A549 (cell line): ENCODE measurements at regions not wholly inside any gene's neighbourhood (a gene's known extent, or its start where the extent isn't known, plus 50 kb on each side); places are given as distances from the start of the nearest gene placed in this dataset.

Experiments
- ATAC-seq, 2 experiments: fragments of 200-7000 bp in 1 of 2; fragments of >200 bp in 1 of 2; cut with Nextera tagmentation in 1 of 2; cut with Tn5 transposase in 1 of 2; 3 replicates each; pipeline versions ENCODE4 v1.8.0 to v1.9.1; 2018 to 2020; ENCODE audit warnings: mild to moderate bottlenecking in 1 of 2, moderate library complexity in 1 of 2
- CTCF ChIA-PET: fragments of 300-600 bp; sonication (Branson Sonifier 250); formaldehyde crosslinking; extraction: SDS; loops from one replicate; lab custom pipeline; 2021; ENCODE audit warnings: antibody characterized with exemption, inconsistent platforms; lab: Yijun Ruan, JAX
- POLR2A ChIA-PET: fragments of 350-600 bp; formaldehyde crosslinking; extraction: SDS; loops from one replicate; lab custom pipeline; 2021; ENCODE audit warnings: antibody characterized with exemption, inconsistent platforms; lab: Yijun Ruan, JAX
- DNase-seq, 2 experiments: peaks; one replicate each; pipeline versions ENCODE4 v3.0.0 to v3.0.0-alpha.2; 2011 to 2016; ENCODE audit warnings: low read depth in 1 of 2, low spot score in 1 of 2
- FAIRE-seq: peaks from 2 replicates; lab custom pipeline; 2011; peaks lifted over from hg19 to GRCh38; lab: Jason Lieb, UNC
- H3K27ac ChIP-seq, 2 experiments: fragments of >200 bp; sonication (Bioruptor Twin); formaldehyde crosslinking; 3 replicates each; pipeline ENCODE4 v1.5.1; 2016 to 2017
- H3K4me1 ChIP-seq: fragments of >200 bp; sonication (Bioruptor Twin); formaldehyde crosslinking; 3 replicates; pipeline ENCODE4 v1.6.1; 2016
- H3K4me2 ChIP-seq: fragments of >200 bp; sonication (Bioruptor Twin); formaldehyde crosslinking; 3 replicates; pipeline ENCODE4 v1.6.1; 2016
- H3K4me3 ChIP-seq: fragments of >200 bp; sonication (Bioruptor Twin); formaldehyde crosslinking; 3 replicates; pipeline ENCODE4 v1.5.1; 2016
- H3K9me3 ChIP-seq: fragments of >200 bp; sonication (Bioruptor Twin); formaldehyde crosslinking; 3 replicates; pipeline ENCODE4 v1.6.1; 2016
- BHLHE40 ChIP-seq: IDR thresholded peaks from 2 replicates; pipeline ENCODE4 v1.6.1; 2012; ENCODE audit warnings: low read depth, low read length, inconsistent platforms
- CBX2 ChIP-seq: fragments of 200-600 bp; sonication (generic); IDR thresholded peaks from 2 replicates; pipeline ENCODE4 v1.6.1; 2016; ENCODE audit warnings: low read depth, mild to moderate bottlenecking, borderline replicate concordance
- CBX8 ChIP-seq: fragments of 200-600 bp; sonication (generic); IDR thresholded peaks from 2 replicates; pipeline ENCODE4 v1.6.1; 2016
- CEBPB ChIP-seq, 2 experiments: fragments of >200 bp in 1 of 2; sonication (Bioruptor Twin) in 1 of 2; formaldehyde crosslinking in 1 of 2; IDR thresholded peaks; 2 replicates each; pipeline ENCODE4 v1.6.1; 2012 to 2016
- CHD4 ChIP-seq: fragments of 200-600 bp; sonication (generic); IDR thresholded peaks from 2 replicates; pipeline ENCODE4 v1.6.1; 2016; ENCODE audit warnings: antibody characterized with exemption, mild to moderate bottlenecking, borderline replicate concordance
- EHF ChIP-seq: fragments of 250-450 bp; sonication (Bioruptor Pico); IDR thresholded peaks from 2 replicates; pipeline ENCODE4 v1.5.0; 2020; ENCODE audit warnings: mild to moderate bottlenecking
- ESRRA ChIP-seq: fragments of 150-350 bp; IDR thresholded peaks from 2 replicates; pipeline ENCODE4 v1.6.1; 2014; ENCODE audit warnings: mild to moderate bottlenecking, low read length, borderline replicate concordance
- FOSB ChIP-seq: fragments of 250-450 bp; sonication (Bioruptor Pico); IDR thresholded peaks from 2 replicates; pipeline ENCODE4 v1.5.0; 2020; ENCODE audit warnings: mild to moderate bottlenecking, moderate library complexity
- FOSL2 ChIP-seq, 2 experiments: fragments of 450-650 bp in 1 of 2; fragments of >200 bp in 1 of 2; sonication (Bioruptor Twin) in 1 of 2; formaldehyde crosslinking; IDR thresholded peaks; 2 replicates each; pipeline versions ENCODE4 v1.5.0 to v1.6.1; 2016 to 2020; ENCODE audit warnings: mild to moderate bottlenecking in 1 of 2, moderate library complexity in 1 of 2
- FOXS1 ChIP-seq: fragments of 250-450 bp; sonication (Bioruptor Pico); IDR thresholded peaks from 2 replicates; pipeline ENCODE4 v1.5.0; 2020; ENCODE audit warnings: mild to moderate bottlenecking, moderate library complexity
- GATA3 ChIP-seq: IDR thresholded peaks from 2 replicates; pipeline ENCODE4 v1.6.1; 2012; ENCODE audit warnings: borderline replicate concordance
- JUN ChIP-seq, 2 experiments: fragments of >200 bp; sonication (Bioruptor Twin); formaldehyde crosslinking; IDR thresholded peaks; 2 replicates in 1 of 2; 3 replicates in 1 of 2; pipeline ENCODE4 v1.6.1; 2016 to 2017
- JUNB ChIP-seq: fragments of >200 bp; sonication (Bioruptor Twin); formaldehyde crosslinking; IDR thresholded peaks from 2 replicates; pipeline ENCODE4 v1.6.1; 2016
- KDM1A ChIP-seq: fragments of 200-600 bp; sonication (generic); IDR thresholded peaks from 2 replicates; pipeline ENCODE4 v1.6.1; 2016; ENCODE audit warnings: low read depth, mild to moderate bottlenecking
- NPAS2 ChIP-seq: fragments of 250-450 bp; sonication (Bioruptor Pico); IDR thresholded peaks from 2 replicates; pipeline ENCODE4 v1.8.0; 2022; ENCODE audit warnings: mild to moderate bottlenecking, moderate library complexity, borderline replicate concordance
- POLR2A ChIP-seq: IDR thresholded peaks from 2 replicates; pipeline ENCODE4 v1.6.1; 2012; ENCODE audit warnings: mild to moderate bottlenecking, low read length
- RARB ChIP-seq: fragments of 250-450 bp; sonication (Bioruptor Pico); IDR thresholded peaks from 2 replicates; pipeline ENCODE4 v1.8.0; 2021; ENCODE audit warnings: mild to moderate bottlenecking, moderate library complexity
- RFX5 ChIP-seq: fragments of 450-650 bp; IDR thresholded peaks from 2 replicates; pipeline ENCODE4 v1.7.1; 2014; ENCODE audit warnings: antibody characterized with exemption, mild to moderate bottlenecking, moderate library complexity
- SREBF2 ChIP-seq: fragments of 450-650 bp; IDR thresholded peaks from 2 replicates; pipeline ENCODE4 v1.6.1; 2014; ENCODE audit warnings: mild to moderate bottlenecking, moderate library complexity
- TP53 ChIP-seq: fragments of 250-450 bp; sonication (Bioruptor Pico); IDR thresholded peaks from 2 replicates; pipeline ENCODE4 v1.5.0; 2021; ENCODE audit warnings: mild to moderate bottlenecking, moderate library complexity
- ZC3H11A ChIP-seq: fragments of 450-650 bp; IDR thresholded peaks from 2 replicates; pipeline ENCODE4 v1.6.1; 2014; ENCODE audit warnings: antibody characterized with exemption, mild to moderate bottlenecking
- ZFP36 ChIP-seq: fragments of 450-650 bp; IDR thresholded peaks from 2 replicates; pipeline ENCODE4 v1.6.1; 2014; ENCODE audit warnings: borderline replicate concordance; ENCODE audit not compliant: partially characterized antibody
- WGBS: methylation state at CpG from one replicate; pipeline ENCODE4 v1.1.6; 2017; ENCODE audit errors: missing lambda C conversion rate; 5-methylcytosine and 5-hydroxymethylcytosine counted together
- TF ChIP-seq, protein P1 (sequence below): fragments of 150-350 bp; IDR thresholded peaks from 2 replicates; pipeline ENCODE4 v1.6.1; 2014; ENCODE audit warnings: low read depth, mild to moderate bottlenecking, low read length
- TF ChIP-seq, protein P2 (sequence below): IDR thresholded peaks from 2 replicates; pipeline ENCODE4 v1.6.1; 2012; ENCODE audit warnings: low read depth, borderline replicate concordance
- TF ChIP-seq, protein P3 (sequence below): fragments of 250-450 bp; sonication (Bioruptor Pico); IDR thresholded peaks from 2 replicates; pipeline ENCODE4 v1.5.0; 2021; ENCODE audit warnings: mild to moderate bottlenecking, moderate library complexity, borderline replicate concordance
- TF ChIP-seq, protein P4 (sequence below): fragments of >200 bp; sonication (Bioruptor Twin); formaldehyde crosslinking; IDR thresholded peaks from 2 replicates; pipeline ENCODE4 v1.6.1; 2016
- TF ChIP-seq, protein P5 (sequence below): IDR thresholded peaks from 2 replicates; pipeline ENCODE4 v1.6.1; 2012
- TF ChIP-seq, protein P6 (sequence below): fragments of >200 bp; sonication (Bioruptor Twin); formaldehyde crosslinking; IDR thresholded peaks from 3 replicates; pipeline ENCODE4 v1.5.1; 2016

DNA sequence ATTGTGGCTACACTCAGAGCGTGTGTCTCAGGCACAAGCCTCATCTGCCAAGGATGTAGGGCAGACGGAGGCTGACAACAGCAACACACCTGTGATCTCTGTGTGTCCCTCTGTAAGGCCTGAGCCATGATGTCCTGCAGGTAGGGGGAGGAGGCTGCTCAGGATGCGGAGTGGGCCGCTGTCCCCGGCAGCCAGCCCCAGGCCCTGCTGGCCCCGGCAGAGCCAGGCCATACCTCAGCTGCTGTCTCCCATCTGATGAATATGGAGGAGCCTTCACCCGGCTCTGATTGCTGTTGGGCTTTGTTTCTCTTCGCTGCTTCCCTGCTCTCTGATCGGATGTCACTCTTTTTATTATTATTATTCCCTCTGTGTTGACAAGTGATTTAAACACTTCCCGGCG lies 83.6 kb upstream of the NCAM1 start:
- no peak overlapping the region for H3K4me2 ChIP-seq
- H3K27ac ChIP-seq, result no peak overlapping the region
- H3K9me3 ChIP-seq, result no peaks in the 10 kb centered on the region
- DNase-seq, result no peak
- 30% methylated on average over 11 of the region's 11 CpGs for WGBS
- H3K4me3 ChIP-seq, result no peak overlapping the region
- FAIRE-seq, result no peak
- TF ChIP-seq CHD4 (no peak), TP53 (CRISPR knock-in tag) (no peak), SREBF2 (no peak), FOSL2 (IDR thresholded peaks at IDR 0.05) (no peak), FOSL2 (CRISPR knock-in tag; IDR thresholded peaks at IDR 0.05) (no peak), KDM1A (no peak), FOXS1 (CRISPR knock-in tag) (no peak), RFX5 (no peak), GATA3 (no peak)
- TF ChIP-seq, protein P1, sequence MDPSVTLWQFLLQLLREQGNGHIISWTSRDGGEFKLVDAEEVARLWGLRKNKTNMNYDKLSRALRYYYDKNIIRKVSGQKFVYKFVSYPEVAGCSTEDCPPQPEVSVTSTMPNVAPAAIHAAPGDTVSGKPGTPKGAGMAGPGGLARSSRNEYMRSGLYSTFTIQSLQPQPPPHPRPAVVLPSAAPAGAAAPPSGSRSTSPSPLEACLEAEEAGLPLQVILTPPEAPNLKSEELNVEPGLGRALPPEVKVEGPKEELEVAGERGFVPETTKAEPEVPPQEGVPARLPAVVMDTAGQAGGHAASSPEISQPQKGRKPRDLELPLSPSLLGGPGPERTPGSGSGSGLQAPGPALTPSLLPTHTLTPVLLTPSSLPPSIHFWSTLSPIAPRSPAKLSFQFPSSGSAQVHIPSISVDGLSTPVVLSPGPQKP, result no peak
- TF ChIP-seq, protein P2, sequence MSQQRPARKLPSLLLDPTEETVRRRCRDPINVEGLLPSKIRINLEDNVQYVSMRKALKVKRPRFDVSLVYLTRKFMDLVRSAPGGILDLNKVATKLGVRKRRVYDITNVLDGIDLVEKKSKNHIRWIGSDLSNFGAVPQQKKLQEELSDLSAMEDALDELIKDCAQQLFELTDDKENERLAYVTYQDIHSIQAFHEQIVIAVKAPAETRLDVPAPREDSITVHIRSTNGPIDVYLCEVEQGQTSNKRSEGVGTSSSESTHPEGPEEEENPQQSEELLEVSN, result no peak
- TF ChIP-seq, protein P3, sequence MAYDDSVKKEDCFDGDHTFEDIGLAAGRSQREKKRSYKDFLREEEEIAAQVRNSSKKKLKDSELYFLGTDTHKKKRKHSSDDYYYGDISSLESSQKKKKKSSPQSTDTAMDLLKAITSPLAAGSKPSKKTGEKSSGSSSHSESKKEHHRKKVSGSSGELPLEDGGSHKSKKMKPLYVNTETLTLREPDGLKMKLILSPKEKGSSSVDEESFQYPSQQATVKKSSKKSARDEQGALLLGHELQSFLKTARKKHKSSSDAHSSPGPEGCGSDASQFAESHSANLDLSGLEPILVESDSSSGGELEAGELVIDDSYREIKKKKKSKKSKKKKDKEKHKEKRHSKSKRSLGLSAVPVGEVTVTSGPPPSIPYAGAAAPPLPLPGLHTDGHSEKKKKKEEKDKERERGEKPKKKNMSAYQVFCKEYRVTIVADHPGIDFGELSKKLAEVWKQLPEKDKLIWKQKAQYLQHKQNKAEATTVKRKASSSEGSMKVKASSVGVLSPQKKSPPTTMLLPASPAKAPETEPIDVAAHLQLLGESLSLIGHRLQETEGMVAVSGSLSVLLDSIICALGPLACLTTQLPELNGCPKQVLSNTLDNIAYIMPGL, result no peak
- TF ChIP-seq, protein P4, sequence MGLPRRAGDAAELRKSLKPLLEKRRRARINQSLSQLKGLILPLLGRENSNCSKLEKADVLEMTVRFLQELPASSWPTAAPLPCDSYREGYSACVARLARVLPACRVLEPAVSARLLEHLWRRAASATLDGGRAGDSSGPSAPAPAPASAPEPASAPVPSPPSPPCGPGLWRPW, result no peak
- TF ChIP-seq, protein P5, sequence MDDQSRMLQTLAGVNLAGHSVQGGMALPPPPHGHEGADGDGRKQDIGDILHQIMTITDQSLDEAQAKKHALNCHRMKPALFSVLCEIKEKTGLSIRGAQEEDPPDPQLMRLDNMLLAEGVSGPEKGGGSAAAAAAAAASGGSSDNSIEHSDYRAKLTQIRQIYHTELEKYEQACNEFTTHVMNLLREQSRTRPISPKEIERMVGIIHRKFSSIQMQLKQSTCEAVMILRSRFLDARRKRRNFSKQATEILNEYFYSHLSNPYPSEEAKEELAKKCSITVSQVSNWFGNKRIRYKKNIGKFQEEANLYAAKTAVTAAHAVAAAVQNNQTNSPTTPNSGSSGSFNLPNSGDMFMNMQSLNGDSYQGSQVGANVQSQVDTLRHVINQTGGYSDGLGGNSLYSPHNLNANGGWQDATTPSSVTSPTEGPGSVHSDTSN, result no peak
- TF ChIP-seq, protein P6, sequence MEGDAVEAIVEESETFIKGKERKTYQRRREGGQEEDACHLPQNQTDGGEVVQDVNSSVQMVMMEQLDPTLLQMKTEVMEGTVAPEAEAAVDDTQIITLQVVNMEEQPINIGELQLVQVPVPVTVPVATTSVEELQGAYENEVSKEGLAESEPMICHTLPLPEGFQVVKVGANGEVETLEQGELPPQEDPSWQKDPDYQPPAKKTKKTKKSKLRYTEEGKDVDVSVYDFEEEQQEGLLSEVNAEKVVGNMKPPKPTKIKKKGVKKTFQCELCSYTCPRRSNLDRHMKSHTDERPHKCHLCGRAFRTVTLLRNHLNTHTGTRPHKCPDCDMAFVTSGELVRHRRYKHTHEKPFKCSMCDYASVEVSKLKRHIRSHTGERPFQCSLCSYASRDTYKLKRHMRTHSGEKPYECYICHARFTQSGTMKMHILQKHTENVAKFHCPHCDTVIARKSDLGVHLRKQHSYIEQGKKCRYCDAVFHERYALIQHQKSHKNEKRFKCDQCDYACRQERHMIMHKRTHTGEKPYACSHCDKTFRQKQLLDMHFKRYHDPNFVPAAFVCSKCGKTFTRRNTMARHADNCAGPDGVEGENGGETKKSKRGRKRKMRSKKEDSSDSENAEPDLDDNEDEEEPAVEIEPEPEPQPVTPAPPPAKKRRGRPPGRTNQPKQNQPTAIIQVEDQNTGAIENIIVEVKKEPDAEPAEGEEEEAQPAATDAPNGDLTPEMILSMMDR, result no peak
- no peak for ATAC-seq
- H3K4me1 ChIP-seq, result no peaks in the 10 kb centered on the region
- ChIA-PET POLR2A (no interaction called here), CTCF (no interaction called here)

DNA sequence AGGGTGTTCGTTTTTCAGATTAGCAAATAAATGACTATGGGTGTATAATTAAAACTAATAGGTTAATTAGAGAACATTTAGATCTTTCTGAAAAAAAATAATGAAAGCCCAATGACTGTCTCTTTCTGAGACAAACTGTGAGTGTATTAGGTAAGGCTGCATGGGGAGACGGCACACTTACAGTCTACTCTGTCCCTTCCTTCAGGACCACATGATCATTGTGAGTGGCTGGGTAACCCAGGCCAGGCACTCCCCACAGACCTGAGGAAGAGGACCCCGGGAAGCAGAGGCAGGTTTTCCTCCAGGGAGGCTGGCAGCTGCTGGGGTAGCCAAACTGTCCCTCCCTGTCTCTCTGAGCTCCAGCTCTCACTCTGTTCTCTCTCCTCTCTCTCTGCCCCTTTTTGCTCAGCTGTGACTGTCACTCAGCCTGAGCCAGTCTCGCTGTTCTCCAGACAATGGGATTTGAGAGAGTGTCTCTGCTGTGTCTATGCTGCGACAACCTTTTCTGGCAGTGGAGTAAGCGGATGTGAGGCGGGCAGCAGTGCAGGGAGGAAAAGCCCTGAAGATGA lies 83.1 kb upstream of the NCAM1 start:
- CTCF ChIA-PET, result no interaction called here
- Histone ChIP-seq H3K27ac (no peak overlapping the region), H3K4me3 (no peak overlapping the region), H3K4me2 (no peak overlapping the region), H3K4me1 (no peaks in the 10 kb centered on the region), H3K9me3 (no peaks in the 10 kb centered on the region)
- DNase-seq, result no peak
- ATAC-seq, result no peak
- POLR2A ChIA-PET, result no interaction called here
- 10% methylated on average over 4 of the region's 7 CpGs for WGBS
- TF ChIP-seq BHLHE40 (no peak), EHF (CRISPR knock-in tag) (no peak), JUNB (no peak), CEBPB (IDR thresholded peaks at IDR 0.05) (no peak), RARB (CRISPR knock-in tag) (no peak), ZFP36 (no peak), POLR2A (no peak), CBX2 (no peak), CHD4 (no peak), JUN (IDR thresholded peaks at IDR 0.05) (no peak), ZC3H11A (no peak), FOSB (CRISPR knock-in tag) (no peak), NPAS2 (CRISPR knock-in tag) (no peak), ESRRA (no peak), FOSL2 (IDR thresholded peaks at IDR 0.05) (no peak), FOSL2 (CRISPR knock-in tag; IDR thresholded peaks at IDR 0.05) (no peak), CBX8 (no peak)
- TF ChIP-seq, protein P3, result no peak
- TF ChIP-seq, protein P2, result no peak
- no peak for FAIRE-seq
